ENCODE measurements at regions not wholly inside any gene's neighbourhood (a gene's known extent, or its start where the extent isn't known, plus 50 kb on each side); places are given as distances from the start of the nearest gene placed in this dataset.

DNA sequence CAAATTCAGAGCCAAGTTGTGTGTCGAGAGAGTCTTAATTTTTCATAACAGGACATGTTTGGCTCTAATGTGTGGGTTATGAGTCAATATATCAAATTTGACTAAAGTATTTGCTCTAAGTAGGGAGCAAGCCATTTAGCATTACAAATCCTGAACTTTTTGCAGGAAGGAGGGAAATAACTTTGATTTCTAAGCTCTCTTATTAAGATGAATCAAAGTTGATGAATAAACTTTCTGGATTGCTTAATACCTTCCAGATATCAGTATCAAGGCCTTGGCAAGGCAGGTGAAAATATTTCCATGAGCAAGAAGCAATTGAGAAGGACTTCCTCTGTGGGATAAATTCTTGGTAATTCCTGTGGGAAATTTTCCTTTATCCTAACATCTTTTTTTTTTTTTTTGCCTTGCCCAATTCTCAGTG, 258.8 kb downstream of the AHR start:
- DNase-seq (ENCODE audit: low read depth), result peak; percentile 79

- DNase-seq (ENCODE audit: low read depth), result no peak
Measured at GRCh38 chr7:17558135-17558534, 259.7 kb downstream of the AHR start.

DNA sequence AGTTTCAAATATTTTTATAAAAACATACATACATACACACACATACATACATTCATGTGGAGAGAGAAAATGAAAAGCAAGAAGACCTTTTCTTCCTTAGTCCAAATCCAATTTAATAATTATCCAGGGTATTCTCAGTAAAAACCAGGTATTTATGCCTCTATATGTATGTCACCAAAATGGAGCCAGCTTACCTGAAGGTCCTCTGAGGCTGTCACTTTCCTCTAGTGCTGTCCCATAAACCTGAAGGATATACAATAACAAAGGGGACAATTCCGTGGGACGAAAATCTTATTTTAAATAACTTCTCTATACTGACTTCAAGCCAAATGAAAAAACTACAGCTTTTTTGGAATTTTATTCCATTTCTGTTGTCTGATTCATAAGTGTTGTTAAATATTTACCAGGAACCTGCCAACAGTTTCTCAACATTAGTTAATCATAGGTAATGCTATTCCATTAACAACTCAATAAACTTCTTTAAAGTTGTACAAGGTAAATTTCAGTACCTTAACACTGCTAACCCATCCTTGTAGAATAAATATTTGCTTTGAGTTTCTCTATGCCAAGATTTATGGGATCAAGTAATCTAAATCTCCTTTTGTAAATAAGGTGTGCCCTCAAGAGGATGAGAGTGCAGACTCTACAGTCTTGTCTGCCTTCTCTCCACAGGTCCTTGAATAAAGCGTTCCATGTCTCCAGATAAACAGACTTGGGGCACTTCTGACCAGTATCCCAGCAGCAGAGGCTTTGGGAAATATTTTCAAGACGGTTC, 260.3 kb downstream of the AHR start:
- DNase-seq (ENCODE audit: low read depth), result no peak

GRCh38 chr7:17559388-17559787, 260.9 kb downstream of the AHR start:
- peak; percentile 79 for DNase-seq (ENCODE audit: low read depth)

GRCh38 chr7:17560516-17560915, 262.1 kb downstream of the AHR start:
- no peak for DNase-seq (ENCODE audit: low read depth)

GRCh38 chr7:17560966-17561365, 262.5 kb downstream of the AHR start:
- DNase-seq (ENCODE audit: low read depth), result no peak

- peak; percentile 84 for DNase-seq (ENCODE audit: low read depth)
Measured at GRCh38 chr7:17564678-17565212, 266.3 kb downstream of the AHR start.

- DNase-seq (ENCODE audit: low read depth), result peak; percentile 89
Measured at GRCh38 chr7:17580141-17580540, 281.7 kb downstream of the AHR start.

DNA sequence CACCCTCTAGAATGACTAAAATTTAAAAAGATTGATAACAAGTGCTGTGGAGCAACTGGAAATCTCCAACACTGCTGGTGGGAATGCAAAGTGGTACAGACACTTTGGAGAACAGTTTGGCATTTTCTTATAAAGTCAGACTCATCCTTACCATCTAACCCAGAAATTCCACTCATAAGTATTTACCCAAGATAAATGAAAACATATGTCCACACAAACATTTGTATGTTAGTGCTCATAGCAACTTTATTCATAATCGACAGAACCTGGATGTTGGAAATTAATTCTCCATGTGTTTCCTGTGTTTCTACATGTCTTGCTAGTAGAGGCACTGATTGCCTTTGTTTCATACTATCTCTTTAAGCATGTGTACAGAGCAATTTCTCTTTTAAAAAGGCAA, 282.4 kb downstream of the AHR start:
- no peak for DNase-seq (ENCODE audit: low read depth)

DNA sequence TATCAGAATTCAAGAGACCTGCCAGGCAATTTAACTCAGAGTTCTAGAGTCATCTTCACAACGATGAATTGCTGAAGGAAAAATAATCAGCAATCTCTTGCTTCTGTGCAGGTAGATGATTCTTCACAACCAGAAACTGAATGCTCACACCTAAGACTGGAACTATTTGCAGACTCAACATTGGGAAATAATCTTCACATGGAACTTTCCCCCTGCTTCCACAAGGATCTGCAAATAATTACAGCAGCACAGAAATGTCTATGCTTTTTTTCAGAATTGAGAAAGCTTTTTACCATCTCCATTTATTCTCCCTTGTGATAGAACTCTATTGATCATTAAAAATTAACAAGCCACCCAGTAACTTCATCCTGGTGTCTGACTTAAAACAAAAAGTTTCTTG, 282.8 kb downstream of the AHR start:
- DNase-seq (ENCODE audit: low read depth), result no peak

- DNase-seq (ENCODE audit: low read depth), result peak; percentile 19
Measured at GRCh38 chr7:17582696-17583095, 284.2 kb downstream of the AHR start.

DNA sequence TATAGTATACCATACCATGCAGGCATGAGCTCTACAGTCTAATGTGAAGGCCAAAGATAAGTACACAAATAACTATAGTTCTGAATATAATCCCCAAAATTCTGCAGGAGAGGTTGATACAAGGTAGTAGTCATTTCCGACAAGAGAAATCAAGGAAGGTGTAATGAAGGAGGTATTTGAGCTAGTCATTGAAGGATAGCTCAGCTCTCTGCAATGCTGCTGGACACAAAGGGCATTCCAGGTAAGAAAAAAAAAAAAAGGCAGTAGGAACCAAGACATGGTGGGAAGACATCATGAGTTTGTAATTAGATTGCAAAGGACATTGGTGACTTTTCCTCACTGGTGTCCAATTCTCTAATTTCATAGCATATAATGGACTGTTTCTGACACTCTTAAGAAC, 285.3 kb downstream of the AHR start:
- no peak for DNase-seq (ENCODE audit: low read depth)

- peak; percentile 90 for DNase-seq (ENCODE audit: low read depth)
Measured at GRCh38 chr7:17584822-17585221, 286.4 kb downstream of the AHR start.

DNA sequence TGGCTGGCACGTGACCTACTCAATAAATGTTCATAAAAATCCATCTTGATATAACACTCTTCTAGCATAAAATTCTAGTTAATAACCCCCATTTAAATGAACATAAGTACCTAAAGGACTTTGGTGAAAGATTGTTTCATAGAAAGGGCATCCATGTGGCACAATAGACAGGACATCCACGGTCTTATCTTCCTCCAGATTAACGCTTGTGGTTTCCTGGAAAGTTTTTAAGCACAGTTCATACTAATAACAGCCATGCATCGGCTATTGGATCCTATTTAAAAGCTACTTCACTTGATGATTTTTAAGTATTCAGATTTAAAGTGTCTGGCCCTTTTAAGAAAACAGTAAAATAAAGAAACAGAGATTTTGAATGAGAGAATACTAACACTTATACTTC, 288.3 kb downstream of the AHR start:
- DNase-seq (ENCODE audit: low read depth), result no peak

DNA sequence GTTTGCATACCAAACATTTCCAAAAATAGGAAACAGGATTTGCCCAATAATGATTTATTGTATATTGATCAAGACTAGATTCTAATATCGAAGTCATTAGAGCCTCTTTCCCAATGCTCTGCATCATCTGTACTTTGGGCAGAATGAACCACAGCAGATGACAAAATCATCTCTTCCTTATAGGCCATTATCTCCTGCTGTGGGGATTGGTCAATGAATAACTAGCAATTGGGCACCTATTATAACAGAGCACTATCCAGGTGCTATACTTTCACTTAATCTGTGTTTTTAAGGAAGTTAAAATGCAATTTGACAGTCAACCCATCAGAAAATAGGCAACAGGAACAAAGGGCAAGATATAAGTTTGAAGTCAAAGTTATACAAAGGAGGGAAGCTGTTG, 290.3 kb downstream of the AHR start:
- no peak for DNase-seq (ENCODE audit: low read depth)

GRCh38 chr7:17589671-17590070, 291.2 kb downstream of the AHR start:
- no peak for DNase-seq (ENCODE audit: low read depth)

- DNase-seq (ENCODE audit: low read depth), result no peak
Measured at GRCh38 chr7:17590221-17590620, 291.8 kb downstream of the AHR start.

GRCh38 chr7:17593819-17594419, 295.5 kb downstream of the AHR start:
- DNase-seq (ENCODE audit: low read depth), result no peak

- no peak for DNase-seq (ENCODE audit: low read depth)
Measured at GRCh38 chr7:17595546-17595945, 297.1 kb downstream of the AHR start.

- DNase-seq (ENCODE audit: low read depth), result no peak
Measured at GRCh38 chr7:17598305-17598704, 299.9 kb downstream of the AHR start.

DNA sequence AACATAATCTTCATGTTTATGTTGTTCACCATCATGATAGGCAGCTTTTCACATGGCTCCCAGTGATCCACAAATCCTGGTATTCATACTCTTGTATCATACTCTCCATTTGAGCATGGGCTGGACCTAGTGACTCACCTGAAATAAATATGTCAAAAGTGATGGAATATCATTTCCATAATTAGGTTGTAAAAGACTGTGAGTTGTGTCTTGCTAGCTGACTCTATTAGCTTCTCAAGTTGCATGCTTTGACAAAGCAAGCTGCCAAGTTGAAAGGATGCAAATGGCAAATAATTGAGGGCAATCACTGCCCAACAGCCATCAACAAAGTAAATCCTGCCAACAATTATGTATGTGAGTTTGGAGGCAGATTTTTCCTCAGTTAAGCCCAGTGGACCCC, 300.4 kb downstream of the AHR start:
- peak; percentile 57 for DNase-seq (ENCODE audit: low read depth)

DNA sequence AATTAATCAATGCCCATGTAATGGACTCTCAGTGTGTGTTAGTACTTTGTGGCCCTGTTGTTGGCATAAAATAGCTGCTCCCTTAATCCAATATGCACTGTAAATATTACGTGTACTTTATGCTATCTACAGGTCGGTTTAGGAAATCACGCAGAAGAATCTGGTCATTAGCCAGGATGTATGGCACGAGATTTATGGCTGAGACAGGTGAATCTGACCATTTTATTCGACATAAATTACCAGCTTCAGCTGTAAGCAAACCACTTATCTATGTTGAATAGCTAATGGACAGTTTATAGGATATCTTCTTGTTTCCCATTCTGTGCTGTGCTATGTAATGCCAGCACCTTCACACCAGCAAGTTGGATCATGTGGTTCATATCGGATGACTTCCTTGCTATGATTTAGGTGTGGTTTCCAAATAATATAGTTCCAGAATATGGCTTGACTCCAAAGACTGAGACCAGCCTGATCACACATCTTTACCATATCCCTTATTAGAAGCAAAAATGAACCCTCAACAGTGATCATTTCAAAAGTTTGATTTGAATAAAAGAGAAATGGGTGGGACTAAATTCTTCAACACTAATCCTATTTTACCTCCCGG, 301.4 kb downstream of the AHR start:
- no peak for DNase-seq (ENCODE audit: low read depth)

DNA sequence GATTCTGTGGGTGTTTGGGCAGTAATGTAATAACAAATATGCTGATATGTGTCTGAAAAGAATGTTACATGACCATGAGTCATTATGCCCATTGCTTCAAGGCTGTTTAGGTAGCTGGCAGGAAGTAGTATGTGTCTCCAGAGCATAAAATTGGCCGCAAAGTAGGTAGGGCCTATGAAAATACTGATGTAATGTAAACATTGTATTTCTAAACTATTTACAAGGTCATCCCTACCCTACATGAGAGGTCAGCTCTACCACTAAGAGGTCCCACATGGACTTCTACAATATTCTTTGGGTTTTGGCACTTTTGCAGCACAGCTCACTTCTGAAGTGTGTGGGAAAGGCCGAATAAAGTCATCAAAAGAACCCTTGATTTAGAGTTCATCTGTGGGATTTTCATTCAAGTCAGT, 301.9 kb downstream of the AHR start:
- DNase-seq (ENCODE audit: low read depth), result peak; percentile 97

All from LHCN-M2 (cell line).